ENCODE measurements at regions not wholly inside any gene's neighbourhood (a gene's known extent, or its start where the extent isn't known, plus 50 kb on each side); places are given as distances from the start of the nearest gene placed in this dataset.

DNA sequence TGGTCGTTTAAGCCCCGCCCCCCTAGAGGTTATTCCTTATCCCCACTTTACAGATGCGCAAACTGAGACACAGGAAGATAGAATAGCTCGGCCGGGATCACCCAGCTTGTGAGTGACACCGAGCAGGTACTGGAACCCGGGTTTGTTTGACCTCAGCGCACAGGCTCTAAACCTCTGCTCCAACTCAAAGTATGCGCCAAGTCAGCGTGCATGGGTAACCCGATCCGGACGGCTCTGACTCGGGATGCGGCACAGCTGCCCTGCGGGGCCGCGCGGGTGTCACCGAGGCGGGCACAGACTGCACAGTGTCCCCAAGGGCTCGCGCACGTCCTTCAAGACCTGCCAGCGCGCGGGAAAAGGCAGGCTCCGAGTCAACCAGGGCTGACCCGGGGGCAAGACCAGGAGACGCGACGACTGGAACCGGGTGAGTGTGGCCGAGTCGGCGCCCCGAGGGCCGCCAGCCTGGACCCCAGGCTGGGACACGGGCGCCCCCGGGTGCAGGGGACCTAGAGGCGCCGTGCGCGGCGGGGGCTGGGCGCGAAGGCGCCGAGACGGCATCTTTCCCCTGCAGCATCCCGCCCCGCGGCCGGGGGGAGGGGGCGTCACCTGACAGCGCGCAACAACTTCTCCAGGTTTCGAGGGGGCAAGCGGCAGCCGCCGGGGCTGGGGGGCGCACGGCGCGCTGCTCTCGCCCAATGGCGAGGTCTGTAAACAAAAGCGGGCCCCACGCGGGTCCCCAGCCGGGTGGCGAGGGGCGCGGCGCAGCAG, 101.9 kb upstream of the SOD1 start:
- ChIA-PET CTCF (interaction anchor here (0.6 to 3.7 kb wide), 6 partner anchors 11 to 316 kb away, joined by 3 to 46 read pairs (median 8); no protein-coding TSS in a partner anchor), POLR2A (interaction anchor here (0.6 kb wide), 1 partner anchor 89 kb away, joined by 10 read pairs; no protein-coding TSS in a partner anchor)
- 0 out of 2 replicates have a peak, but pooled peaks have one; percentile 10 for TF ChIP-seq ARID4B (CRISPR knock-in tag; IDR thresholded peaks at IDR 0.05; ENCODE audit: borderline replicate concordance)
- no peak for TF ChIP-seq EMX1 (CRISPR knock-in tag; IDR thresholded peaks at IDR 0.05)
- TF ChIP-seq, protein P1, sequence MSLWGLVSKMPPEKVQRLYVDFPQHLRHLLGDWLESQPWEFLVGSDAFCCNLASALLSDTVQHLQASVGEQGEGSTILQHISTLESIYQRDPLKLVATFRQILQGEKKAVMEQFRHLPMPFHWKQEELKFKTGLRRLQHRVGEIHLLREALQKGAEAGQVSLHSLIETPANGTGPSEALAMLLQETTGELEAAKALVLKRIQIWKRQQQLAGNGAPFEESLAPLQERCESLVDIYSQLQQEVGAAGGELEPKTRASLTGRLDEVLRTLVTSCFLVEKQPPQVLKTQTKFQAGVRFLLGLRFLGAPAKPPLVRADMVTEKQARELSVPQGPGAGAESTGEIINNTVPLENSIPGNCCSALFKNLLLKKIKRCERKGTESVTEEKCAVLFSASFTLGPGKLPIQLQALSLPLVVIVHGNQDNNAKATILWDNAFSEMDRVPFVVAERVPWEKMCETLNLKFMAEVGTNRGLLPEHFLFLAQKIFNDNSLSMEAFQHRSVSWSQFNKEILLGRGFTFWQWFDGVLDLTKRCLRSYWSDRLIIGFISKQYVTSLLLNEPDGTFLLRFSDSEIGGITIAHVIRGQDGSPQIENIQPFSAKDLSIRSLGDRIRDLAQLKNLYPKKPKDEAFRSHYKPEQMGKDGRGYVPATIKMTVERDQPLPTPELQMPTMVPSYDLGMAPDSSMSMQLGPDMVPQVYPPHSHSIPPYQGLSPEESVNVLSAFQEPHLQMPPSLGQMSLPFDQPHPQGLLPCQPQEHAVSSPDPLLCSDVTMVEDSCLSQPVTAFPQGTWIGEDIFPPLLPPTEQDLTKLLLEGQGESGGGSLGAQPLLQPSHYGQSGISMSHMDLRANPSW (CRISPR knock-in tag; conservative IDR thresholded peaks at IDR 0.05; ENCODE audit: low read depth) = no peak
- no peak for TF ChIP-seq ZNF416 (CRISPR knock-in tag; IDR thresholded peaks at IDR 0.05)
- peak; percentile 41; the same call in 1 of the 2 replicates for TF ChIP-seq MAX (CRISPR knock-in tag; IDR thresholded peaks at IDR 0.05)
- TF ChIP-seq RELA (CRISPR knock-in tag; IDR thresholded peaks at IDR 0.05; ENCODE audit: borderline replicate concordance) = no peak
- TF ChIP-seq FOXP1 (CRISPR knock-in tag; IDR thresholded peaks at IDR 0.05; ENCODE audit: borderline replicate concordance) = peak; percentile 14; the same call in 1 of the 2 replicates
- TF ChIP-seq SP1 (CRISPR knock-in tag; conservative IDR thresholded peaks at IDR 0.05) = no peak; the same call in 1 of the 2 replicates
- TF ChIP-seq MYBL2 (CRISPR knock-in tag; IDR thresholded peaks at IDR 0.05) = no peak
- no peak for TF ChIP-seq OVOL2 (CRISPR knock-in tag; IDR thresholded peaks at IDR 0.05; ENCODE audit: borderline replicate concordance)
- peak; percentile 21; the same call in 1 of the 2 replicates for TF ChIP-seq USF1 (CRISPR knock-in tag; IDR thresholded peaks at IDR 0.05)
- no peak for TF ChIP-seq E2F1 (CRISPR knock-in tag; IDR thresholded peaks at IDR 0.05)
- TF ChIP-seq AFF4 (CRISPR knock-in tag; IDR thresholded peaks at IDR 0.05; ENCODE audit: borderline replicate concordance) = no peak
- TF ChIP-seq CREM (CRISPR knock-in tag; IDR thresholded peaks at IDR 0.05) = no peak
- TF ChIP-seq, protein P2, sequence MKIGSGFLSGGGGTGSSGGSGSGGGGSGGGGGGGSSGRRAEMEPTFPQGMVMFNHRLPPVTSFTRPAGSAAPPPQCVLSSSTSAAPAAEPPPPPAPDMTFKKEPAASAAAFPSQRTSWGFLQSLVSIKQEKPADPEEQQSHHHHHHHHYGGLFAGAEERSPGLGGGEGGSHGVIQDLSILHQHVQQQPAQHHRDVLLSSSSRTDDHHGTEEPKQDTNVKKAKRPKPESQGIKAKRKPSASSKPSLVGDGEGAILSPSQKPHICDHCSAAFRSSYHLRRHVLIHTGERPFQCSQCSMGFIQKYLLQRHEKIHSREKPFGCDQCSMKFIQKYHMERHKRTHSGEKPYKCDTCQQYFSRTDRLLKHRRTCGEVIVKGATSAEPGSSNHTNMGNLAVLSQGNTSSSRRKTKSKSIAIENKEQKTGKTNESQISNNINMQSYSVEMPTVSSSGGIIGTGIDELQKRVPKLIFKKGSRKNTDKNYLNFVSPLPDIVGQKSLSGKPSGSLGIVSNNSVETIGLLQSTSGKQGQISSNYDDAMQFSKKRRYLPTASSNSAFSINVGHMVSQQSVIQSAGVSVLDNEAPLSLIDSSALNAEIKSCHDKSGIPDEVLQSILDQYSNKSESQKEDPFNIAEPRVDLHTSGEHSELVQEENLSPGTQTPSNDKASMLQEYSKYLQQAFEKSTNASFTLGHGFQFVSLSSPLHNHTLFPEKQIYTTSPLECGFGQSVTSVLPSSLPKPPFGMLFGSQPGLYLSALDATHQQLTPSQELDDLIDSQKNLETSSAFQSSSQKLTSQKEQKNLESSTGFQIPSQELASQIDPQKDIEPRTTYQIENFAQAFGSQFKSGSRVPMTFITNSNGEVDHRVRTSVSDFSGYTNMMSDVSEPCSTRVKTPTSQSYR (CRISPR knock-in tag; IDR thresholded peaks at IDR 0.05) = no peak
- no peak for TF ChIP-seq IRF1 (CRISPR knock-in tag; IDR thresholded peaks at IDR 0.05)
- no peak for TF ChIP-seq ZNF423 (CRISPR knock-in tag; IDR thresholded peaks at IDR 0.05)
- TF ChIP-seq GTF2I (CRISPR knock-in tag; conservative IDR thresholded peaks at IDR 0.05) = peak; percentile 99
- no peak for TF ChIP-seq RORB (CRISPR knock-in tag; IDR thresholded peaks at IDR 0.05)

More for the DNA sequence above, 101.9 kb upstream of the SOD1 start:
- peaks cover 68% of the 10 kb centered on the region for H3K4me1 Mint-ChIP-seq
- no peaks in the 10 kb centered on the region for H3K9me3 Mint-ChIP-seq
- DNase-seq (ENCODE audit: low spot score) = peak; percentile 60
- no peak overlapping the region for H3K27ac Mint-ChIP-seq
- H3K4me3 Mint-ChIP-seq = peak overlapping the region; percentile 78
- peaks cover 21% of the 10 kb centered on the region for H3K27me3 Mint-ChIP-seq (ENCODE audit: low read depth)
- H3K36me3 Mint-ChIP-seq = no peaks in the 10 kb centered on the region
- ATAC-seq = peak; percentile 1; the same call in 1 of the 2 replicates

Data from WTC11 (cell line).